Embryonic facial prominence (tissue), 1 donor: ENCODE measurements at regions not wholly inside any gene's neighbourhood (a gene's known extent, or its start where the extent isn't known, plus 50 kb on each side); places are given as distances from the start of the nearest gene placed in this dataset.
"Not testable (repeated sequence)": the region's sequence is repeated elsewhere in the genome, so short reads cannot be mapped to it uniquely, and the experiment has no call there.

Source experiments
- DNase-seq: peaks from one replicate; pipeline ENCODE4 v3.0.0-alpha.2; 2016; ENCODE audit errors: extremely low spot score

DNA sequence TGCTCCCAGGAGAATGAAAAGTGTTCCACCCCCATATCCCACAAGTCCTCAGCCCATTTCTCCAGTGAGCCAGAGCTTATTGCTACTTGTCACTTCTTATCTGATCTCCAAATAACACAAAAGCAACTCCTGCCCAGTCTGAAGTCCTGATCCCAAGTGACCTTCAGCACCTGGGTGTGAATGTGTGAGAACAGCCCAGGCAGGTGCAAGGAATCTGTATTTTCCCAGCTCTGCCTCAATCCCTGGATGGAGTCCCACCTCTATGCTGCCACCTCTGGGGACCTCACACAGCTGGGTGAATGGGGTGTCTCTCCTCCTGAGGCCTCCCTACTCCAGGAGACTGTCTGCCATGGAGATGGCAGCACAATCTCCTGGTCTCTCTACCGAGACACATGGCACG is 402.4 kb upstream of the PROX1 start:
- no peak for DNase-seq

- DNase-seq: no peak
These were observed 401.7 kb upstream of the PROX1 start for GRCh38 chr1:213585959-213586586.

DNA sequence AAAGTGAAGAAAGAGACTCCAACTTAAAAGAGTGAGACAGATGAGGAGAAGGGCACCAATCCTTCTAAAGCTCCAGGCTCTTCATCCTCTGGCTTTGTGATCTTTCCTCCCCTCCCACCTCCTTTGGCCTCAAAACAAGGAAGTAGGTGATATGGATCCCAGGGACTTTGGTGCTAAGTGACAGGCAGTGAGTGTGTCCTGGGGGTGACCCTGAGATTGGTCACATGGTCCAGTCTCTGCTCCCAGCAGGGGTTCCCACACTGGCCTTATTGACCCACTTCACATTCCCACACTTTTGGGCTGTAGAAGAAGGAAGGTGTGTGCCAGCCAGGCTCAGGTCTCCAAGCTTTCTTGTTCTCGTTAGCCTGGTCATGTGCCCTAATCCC is 401.2 kb upstream of the PROX1 start:
- DNase-seq: no peak

GRCh38 chr1:213596729-213597128 is 391.0 kb upstream of the PROX1 start:
- DNase-seq: no peak

DNA sequence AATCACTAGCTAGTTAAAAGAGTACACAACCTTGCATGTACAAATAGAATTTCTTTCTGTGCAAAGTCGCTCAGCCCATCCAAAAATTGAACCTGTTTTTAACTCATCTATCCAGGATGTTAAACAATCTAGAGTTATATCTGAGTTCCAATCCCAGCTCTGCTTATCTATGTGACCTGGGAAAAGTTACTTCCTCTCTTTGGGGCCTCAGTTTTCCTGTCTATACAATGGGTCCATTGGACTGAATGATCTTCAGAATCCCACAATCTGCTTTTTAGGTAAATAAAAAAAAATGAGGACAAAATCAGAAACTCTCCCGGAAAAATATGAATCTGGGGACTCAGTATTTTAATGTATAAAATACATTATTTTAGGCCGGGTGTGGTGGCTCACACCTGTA is 389.5 kb upstream of the PROX1 start:
- DNase-seq: no peak

DNA sequence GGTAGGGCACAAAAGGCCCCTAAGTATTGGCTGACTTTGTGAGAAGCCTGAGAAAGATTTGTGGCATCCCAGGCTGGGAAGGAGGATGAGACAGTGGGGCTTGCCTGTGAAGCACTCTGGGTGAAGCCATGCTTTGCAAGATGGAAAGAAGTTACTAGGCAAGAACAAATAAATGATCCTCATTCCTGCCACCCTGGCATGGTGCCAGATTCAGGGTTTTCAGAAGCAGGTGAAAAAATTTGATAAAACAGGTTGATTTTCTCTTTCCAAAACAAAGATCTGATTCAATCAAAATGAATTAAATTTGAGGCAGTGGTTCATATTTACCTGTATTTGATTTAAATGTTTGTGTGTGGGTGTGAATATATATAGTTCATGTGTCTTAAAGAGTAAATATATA is 386.9 kb upstream of the PROX1 start:
- DNase-seq: no peak

- not testable (repeated sequence) for DNase-seq
These were observed 386.1 kb upstream of the PROX1 start for GRCh38 chr1:213601705-213602104.

- DNase-seq: no peak
These were observed 384.8 kb upstream of the PROX1 start for GRCh38 chr1:213602796-213603486.

- DNase-seq: no peak
These were observed 383.3 kb upstream of the PROX1 start for GRCh38 chr1:213604477-213604876.

DNA sequence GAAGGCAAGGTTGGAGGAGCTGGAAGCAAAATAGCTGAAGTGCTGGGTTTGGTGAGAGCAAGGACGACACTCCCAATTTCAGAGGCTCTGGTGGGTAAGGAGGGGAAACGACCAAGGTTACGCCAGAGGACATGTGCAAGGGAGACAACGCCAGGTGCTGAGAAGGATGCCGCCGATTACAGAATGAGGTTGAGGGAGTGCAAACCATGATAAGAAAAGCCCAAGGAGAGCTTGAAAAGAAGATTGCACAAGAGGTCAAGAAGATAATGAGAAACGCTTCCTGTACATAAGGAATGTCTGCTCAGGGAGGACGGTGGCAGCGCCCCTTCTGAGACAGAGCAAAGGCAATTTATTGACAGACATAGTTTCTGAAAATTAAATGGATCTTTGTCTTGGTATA is 382.0 kb upstream of the PROX1 start:
- no peak for DNase-seq

DNA sequence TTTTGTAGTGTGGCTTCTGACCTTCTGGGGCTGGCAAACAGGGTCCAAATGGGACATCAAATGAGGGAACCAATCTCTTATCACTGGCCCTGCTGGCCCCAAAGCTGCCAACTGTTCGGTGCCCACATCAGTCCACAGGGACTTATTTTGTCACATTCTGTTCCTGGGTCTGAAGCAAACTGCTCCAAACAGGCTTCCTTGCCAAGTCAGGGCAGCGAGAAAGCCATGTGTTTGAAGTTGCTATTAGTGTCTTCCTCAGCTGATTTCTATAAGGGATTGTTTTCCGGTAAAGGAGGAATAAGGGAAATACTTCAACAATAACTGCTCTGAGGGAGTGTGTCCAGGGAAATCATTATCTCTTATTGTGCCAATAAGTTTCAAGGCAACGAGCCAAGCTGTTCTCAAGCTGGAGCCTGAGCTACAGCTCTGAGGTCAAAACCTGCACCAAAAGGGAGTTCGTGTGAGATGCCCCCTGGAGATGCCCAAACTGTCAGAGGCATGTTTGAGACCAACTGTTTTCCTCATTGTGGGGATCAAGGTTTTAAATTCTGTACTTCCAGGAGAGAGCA is 381.4 kb upstream of the PROX1 start:
- DNase-seq: no peak

GRCh38 chr1:213613549-213613948 is 374.2 kb upstream of the PROX1 start:
- DNase-seq: no peak

DNA sequence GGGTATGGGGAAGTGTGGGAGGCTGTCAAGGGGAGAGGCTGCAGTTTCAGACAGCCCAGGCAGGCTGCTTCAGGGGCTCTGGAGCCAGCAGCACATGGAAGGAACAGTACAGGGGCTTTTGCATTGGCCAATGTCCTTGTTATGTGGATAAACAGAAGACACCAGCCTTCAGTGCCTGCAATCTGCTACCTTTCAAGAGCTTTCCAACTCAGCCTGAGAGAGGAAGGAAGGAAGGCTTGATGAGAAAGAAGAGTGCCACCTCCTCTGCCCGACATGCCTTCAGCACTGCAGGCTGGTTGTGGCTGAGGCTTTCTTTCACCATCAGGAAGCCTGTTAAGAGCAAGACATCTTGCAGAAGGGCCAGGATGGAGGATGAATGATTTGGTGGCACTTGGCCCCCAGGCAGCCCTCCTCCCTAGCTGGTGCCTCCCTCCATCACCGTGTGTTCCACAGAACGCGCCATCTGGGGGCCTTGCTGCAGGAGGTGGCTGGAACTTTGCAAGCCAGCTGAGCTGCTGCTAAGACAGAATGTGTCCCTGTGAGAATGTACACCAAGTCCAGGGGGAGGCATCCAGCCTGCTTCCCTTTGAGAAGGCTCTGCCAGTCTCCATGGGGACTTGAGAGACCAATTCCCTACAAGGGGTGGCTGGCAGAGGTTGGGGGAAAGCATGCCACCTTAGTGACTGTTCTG is 372.4 kb upstream of the PROX1 start:
- no peak for DNase-seq

GRCh38 chr1:213617133-213617532 is 370.6 kb upstream of the PROX1 start:
- no peak for DNase-seq

DNA sequence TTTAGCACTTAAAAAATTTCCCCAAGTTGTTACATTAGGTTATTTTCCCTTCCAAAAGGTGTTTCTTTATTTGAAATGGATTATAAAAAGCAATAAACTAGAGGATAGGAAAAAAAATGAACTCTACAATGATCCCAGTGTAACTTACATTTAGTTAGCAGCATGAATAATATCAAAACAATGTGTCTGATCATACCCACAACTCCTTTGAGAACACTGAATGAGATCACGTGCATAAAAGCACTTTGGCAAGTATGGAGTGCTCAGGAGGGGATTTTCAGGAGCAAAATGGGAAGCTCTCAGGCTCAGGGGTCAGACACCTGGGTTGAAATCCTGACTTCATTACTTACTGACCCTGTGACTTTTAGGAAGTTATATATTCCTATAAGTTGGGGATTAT is 369.7 kb upstream of the PROX1 start:
- no peak for DNase-seq

GRCh38 chr1:213619026-213619425 is 368.7 kb upstream of the PROX1 start:
- DNase-seq: no peak

DNA sequence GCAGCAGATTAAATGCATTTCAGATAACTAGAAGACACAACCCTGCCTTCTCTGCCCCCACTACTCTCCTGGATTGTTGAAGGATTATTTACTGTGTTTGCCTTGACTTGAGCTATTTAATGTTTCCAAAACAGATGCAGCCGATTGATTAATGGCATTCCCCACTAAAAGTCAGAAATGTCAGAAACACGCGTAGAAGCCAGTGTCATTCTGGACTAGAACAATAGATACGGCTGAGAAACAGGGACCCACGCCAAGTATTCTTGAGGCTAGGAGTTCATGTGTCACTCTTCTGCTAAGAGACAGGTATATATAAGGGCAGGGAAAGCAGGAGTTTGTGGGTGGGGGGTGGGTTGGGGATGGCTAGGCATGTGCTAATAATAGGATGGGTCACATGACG is 366.7 kb upstream of the PROX1 start:
- no peak for DNase-seq

- no peak for DNase-seq
These were observed 365.3 kb upstream of the PROX1 start for GRCh38 chr1:213622365-213623063.

DNA sequence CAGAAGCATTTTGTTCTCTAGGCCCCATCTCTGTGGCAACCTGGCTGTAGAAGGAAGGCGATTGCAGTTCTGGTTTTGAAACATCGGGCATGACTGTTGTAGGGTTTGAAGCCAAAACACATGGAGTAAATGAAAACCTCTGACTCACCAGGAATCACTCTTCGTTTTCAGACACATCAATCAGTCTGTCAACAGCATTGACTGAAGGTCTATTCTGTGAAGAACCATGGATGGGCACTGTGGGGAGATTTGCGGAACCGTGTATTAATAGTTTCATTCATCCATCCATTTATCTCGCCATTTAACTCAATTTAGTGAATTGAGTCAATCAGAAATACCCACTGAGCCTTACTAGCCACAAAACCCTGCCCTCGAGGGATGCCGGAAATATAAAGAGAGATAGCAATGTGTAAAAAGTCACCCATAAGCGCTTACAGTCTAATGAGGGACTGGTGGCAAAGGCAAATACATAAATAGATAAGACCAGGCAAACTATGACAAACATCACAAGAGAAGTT is 364.6 kb upstream of the PROX1 start:
- DNase-seq: no peak

GRCh38 chr1:213623862-213624261 is 363.9 kb upstream of the PROX1 start:
- no peak for DNase-seq

- not testable (repeated sequence) for DNase-seq
These were observed 351.0 kb upstream of the PROX1 start for GRCh38 chr1:213636778-213637177.

- no peak for DNase-seq
These were observed 346.5 kb upstream of the PROX1 start for GRCh38 chr1:213641312-213641711.
